H9 (cell line): ENCODE measurements at regions not wholly inside any gene's neighbourhood (a gene's known extent, or its start where the extent isn't known, plus 50 kb on each side); places are given as distances from the start of the nearest gene placed in this dataset.
"Not testable (repeated sequence)": the region's sequence is repeated elsewhere in the genome, so short reads cannot be mapped to it uniquely, and the experiment has no call there.

Experiments used
- DNase-seq: peaks from one replicate; pipeline ENCODE4 v3.0.0-alpha.2; 2017
- H2AFZ ChIP-seq: one replicate; pipeline ENCODE4 v1.6.1; 2013; ENCODE audit warnings: mild to moderate bottlenecking, low read length, control low read depth, moderate library complexity
- H2AK5ac ChIP-seq: 2 replicates; pipeline ENCODE4 v1.6.1; 2013; ENCODE audit warnings: low read length, control low read depth, mixed read lengths; ENCODE audit not compliant: insufficient read length
- H2BK120ac ChIP-seq: one replicate; pipeline ENCODE4 v1.6.1; 2013; ENCODE audit warnings: low read depth, mild to moderate bottlenecking, low read length, control low read depth, inconsistent platforms; ENCODE audit not compliant: poor library complexity, severe bottlenecking
- H2BK12ac ChIP-seq: 2 replicates; pipeline ENCODE4 v1.6.1; 2013; ENCODE audit warnings: low read length, control low read depth, mixed read lengths, low read depth; ENCODE audit not compliant: insufficient read length
- H2BK15ac ChIP-seq: 2 replicates; pipeline ENCODE4 v1.6.1; 2013; ENCODE audit warnings: low read depth, low read length, control low read depth
- H2BK20ac ChIP-seq: one replicate; pipeline ENCODE4 v1.6.1; 2013; ENCODE audit warnings: low read depth, mild to moderate bottlenecking, low read length, control low read depth, inconsistent platforms; ENCODE audit not compliant: poor library complexity, severe bottlenecking
- H2BK5ac ChIP-seq: 2 replicates; pipeline ENCODE4 v1.6.1; 2013; ENCODE audit warnings: low read length, control low read depth, mixed read lengths; ENCODE audit not compliant: insufficient read length
- H3K14ac ChIP-seq: 2 replicates; pipeline ENCODE4 v1.6.1; 2013; ENCODE audit warnings: low read length, control low read depth; ENCODE audit not compliant: insufficient read depth
- H3K18ac ChIP-seq: 2 replicates; pipeline ENCODE4 v1.6.1; 2013; ENCODE audit warnings: low read depth, mild to moderate bottlenecking, mixed read lengths, low read length, control low read depth; ENCODE audit not compliant: insufficient read length
- H3K23ac ChIP-seq: 2 replicates; pipeline ENCODE4 v1.6.1; 2013; ENCODE audit warnings: low read length, control low read depth, mixed read lengths, low read depth; ENCODE audit not compliant: insufficient read length
- H3K23me2 ChIP-seq: 2 replicates; pipeline ENCODE4 v1.6.1; 2013; ENCODE audit warnings: low read depth, mild to moderate bottlenecking, mixed read lengths, low read length, control low read depth; ENCODE audit not compliant: insufficient read length, poor library complexity, severe bottlenecking
- H3K27ac ChIP-seq: 2 replicates; pipeline ENCODE4 v1.5.1; 2013; ENCODE audit warnings: low read length, control low read depth, mixed read lengths, low read depth; ENCODE audit not compliant: insufficient read length
- H3K27me3 ChIP-seq: 2 replicates; pipeline ENCODE4 v1.6.1; 2013; ENCODE audit warnings: low read length, control low read depth, inconsistent platforms; ENCODE audit not compliant: insufficient read depth
- H3K4ac ChIP-seq: 2 replicates; pipeline ENCODE4 v1.6.1; 2013; ENCODE audit warnings: low read depth, mild to moderate bottlenecking, control low read depth, inconsistent platforms, low read length, moderate library complexity
- H3K4me1 ChIP-seq: 2 replicates; pipeline ENCODE4 v1.6.1; 2013; ENCODE audit warnings: low read length, control low read depth, inconsistent platforms; ENCODE audit not compliant: insufficient read depth
- H3K4me2 ChIP-seq: 2 replicates; pipeline ENCODE4 v1.6.1; 2013; ENCODE audit warnings: low read length, control low read depth, mixed read lengths; ENCODE audit not compliant: insufficient read length, insufficient read depth
- H3K56ac ChIP-seq: 2 replicates; pipeline ENCODE4 v1.6.1; 2013; ENCODE audit warnings: low read depth, mild to moderate bottlenecking, mixed read lengths, low read length, control low read depth; ENCODE audit not compliant: insufficient read length
- H3K79me1 ChIP-seq: 2 replicates; pipeline ENCODE4 v1.6.1; 2013; ENCODE audit warnings: low read depth, mild to moderate bottlenecking, moderate library complexity, low read length, control low read depth, inconsistent platforms; ENCODE audit not compliant: insufficient read depth, poor library complexity, severe bottlenecking
- H3K79me2 ChIP-seq: 2 replicates; pipeline ENCODE4 v1.6.1; 2013; ENCODE audit warnings: low read length, control low read depth, inconsistent platforms; ENCODE audit not compliant: insufficient read depth
- H3K9ac ChIP-seq: 2 replicates; pipeline ENCODE4 v1.6.1; 2013; ENCODE audit warnings: low read length, control low read depth, mixed read lengths; ENCODE audit not compliant: insufficient read length; ENCODE audit errors: extremely low read depth
- H3K9me3 ChIP-seq: one replicate; pipeline ENCODE4 v1.6.1; 2013; ENCODE audit warnings: low read depth, low read length, inconsistent platforms; ENCODE audit not compliant: control insufficient read depth
- H3T11ph ChIP-seq: one replicate; pipeline ENCODE4 v1.6.1; 2013; ENCODE audit warnings: mild to moderate bottlenecking, low read length, control low read depth, inconsistent platforms
- H4K20me1 ChIP-seq: one replicate; pipeline ENCODE4 v1.6.1; 2013; ENCODE audit not compliant: control insufficient read depth, insufficient read length, insufficient read depth
- H4K5ac ChIP-seq: 2 replicates; pipeline ENCODE4 v1.6.1; 2013; ENCODE audit warnings: low read depth, mild to moderate bottlenecking, mixed read lengths, low read length, control low read depth; ENCODE audit not compliant: insufficient read length
- H4K8ac ChIP-seq: replicated peaks from 2 replicates; pipeline ENCODE4 v1.6.1; 2013; ENCODE audit warnings: low read length, control low read depth, mixed read lengths, low read depth; ENCODE audit not compliant: insufficient read length
- H4K91ac ChIP-seq: 2 replicates; pipeline ENCODE4 v1.6.1; 2013; ENCODE audit warnings: low read depth, mild to moderate bottlenecking, moderate library complexity, mixed read lengths, low read length, control low read depth; ENCODE audit not compliant: insufficient read length
- H3K27ac Mint-ChIP-seq, 3 experiments: 2 replicates in 2 of 3; 3 replicates in 1 of 3; pipeline ENCODE4 v1.8.0; 2020 to 2021; ENCODE audit warnings: mixed read lengths in 3 of 3, mild to moderate bottlenecking in 1 of 3, moderate library complexity in 1 of 3
- H3K27me3 Mint-ChIP-seq: 2 replicates; pipeline ENCODE4 v1.8.0; 2021; ENCODE audit warnings: low read depth, mild to moderate bottlenecking, moderate library complexity, mixed read lengths
- H3K36me3 Mint-ChIP-seq, 3 experiments: 2 replicates in 2 of 3; 3 replicates in 1 of 3; pipeline ENCODE4 v1.8.0; 2020 to 2021; ENCODE audit warnings: low read depth in 3 of 3, mixed read lengths in 3 of 3; ENCODE audit not compliant: insufficient read depth in 1 of 3
- H3K4me1 Mint-ChIP-seq, 2 experiments: 2 replicates each; pipeline ENCODE4 v1.8.0; 2020; ENCODE audit warnings: mixed read lengths in 2 of 2
- H3K4me3 Mint-ChIP-seq, 2 experiments: 2 replicates in 1 of 2; 3 replicates in 1 of 2; pipeline ENCODE4 v1.8.0; 2020 to 2021; ENCODE audit warnings: mild to moderate bottlenecking in 2 of 2, mixed read lengths in 2 of 2, moderate library complexity in 1 of 2
- H3K9me3 Mint-ChIP-seq, 2 experiments: 2 replicates in 1 of 2; 3 replicates in 1 of 2; pipeline ENCODE4 v1.8.0; 2020; ENCODE audit warnings: mild to moderate bottlenecking in 2 of 2, mixed read lengths in 2 of 2, moderate library complexity in 1 of 2
- CTCF ChIP-seq: fragments of 200-600 bp; sonication (generic); conservative IDR thresholded peaks from 3 replicates; pipeline ENCODE4 v1.8.0; 2021; ENCODE audit warnings: antibody characterized with exemption, mild to moderate bottlenecking
- WGBS: extraction: QIAGEN DNeasy Blood & Tissue Kit; methylation state at CpG from one replicate; pipeline ENCODE4 v1.1.7; 2013; ENCODE audit warnings: missing lambda C conversion rate, low lambda C conversion rate, mixed read lengths; ENCODE audit not compliant: insufficient read length; ENCODE audit errors: extremely low coverage; 5-methylcytosine and 5-hydroxymethylcytosine counted together

GRCh38 chr15:20367093-20367492 lies 174.5 kb downstream of the GOLGA6L6 start:
- Histone ChIP-seq H3K27me3 (no peaks in the 10 kb centered on the region), H4K91ac (no peak overlapping the region), H3K79me2 (no peaks in the 10 kb centered on the region), H4K8ac (no peak overlapping the region), H2BK20ac (no peak overlapping the region), H3T11ph (no peak overlapping the region), H3K4me1 (no peaks in the 10 kb centered on the region), H3K14ac (no peak overlapping the region), H3K9ac (no peak overlapping the region), H3K56ac (no peak overlapping the region), H3K4ac (no peak overlapping the region), H3K23ac (no peak overlapping the region), H3K4me2 (no peak overlapping the region), H2BK15ac (no peak overlapping the region), H3K79me1 (no peaks in the 10 kb centered on the region), H3K23me2 (no peaks in the 10 kb centered on the region), H4K5ac (no peak overlapping the region), H2BK12ac (no peak overlapping the region), H2AK5ac (no peak overlapping the region), H2AFZ (no peak overlapping the region), H2BK120ac (no peak overlapping the region), H3K27ac (no peak overlapping the region), H3K18ac (no peak overlapping the region), H4K20me1 (no peaks in the 10 kb centered on the region), H2BK5ac (no peak overlapping the region), H3K9me3 (peaks cover 79% of the 10 kb centered on the region)
- WGBS: no CpG with 5 or more reads among the region's 2 CpGs
- no peaks in the 10 kb centered on the region for H3K4me1 Mint-ChIP-seq
- no peaks in the 10 kb centered on the region for H3K36me3 Mint-ChIP-seq
- H3K4me3 Mint-ChIP-seq: no peak overlapping the region
- no peak for TF ChIP-seq CTCF
- DNase-seq: no peak
- H3K27ac Mint-ChIP-seq: no peak overlapping the region
- H3K27me3 Mint-ChIP-seq: no peaks in the 10 kb centered on the region
- no peaks in the 10 kb centered on the region for H3K9me3 Mint-ChIP-seq

GRCh38 chr15:20363591-20363990 lies 178.0 kb downstream of the GOLGA6L6 start:
- not testable (repeated sequence) for H2BK5ac ChIP-seq, H2BK120ac ChIP-seq, H4K91ac ChIP-seq, H3K9me3 Mint-ChIP-seq, H3K4me1 ChIP-seq, H3K79me1 ChIP-seq, H3K23me2 ChIP-seq, H3K4me1 Mint-ChIP-seq, H4K20me1 ChIP-seq, H3K56ac ChIP-seq, H3K9ac ChIP-seq, H3K27me3 ChIP-seq, H2BK12ac ChIP-seq, H3K27me3 Mint-ChIP-seq, H4K8ac ChIP-seq, H3K27ac ChIP-seq, H3K4me2 ChIP-seq, H3K4ac ChIP-seq, H3K14ac ChIP-seq, H2BK20ac ChIP-seq, H3K79me2 ChIP-seq, H3K4me3 Mint-ChIP-seq, H3K23ac ChIP-seq, H4K5ac ChIP-seq, DNase-seq, H3K18ac ChIP-seq, H2AFZ ChIP-seq, H2AK5ac ChIP-seq, H3K36me3 Mint-ChIP-seq, H3K27ac Mint-ChIP-seq, H3T11ph ChIP-seq
- Histone ChIP-seq H2BK15ac (peak overlapping the region; percentile 54; the same call in 1 of the 2 replicates), H3K9me3 (peaks cover 75% of the 10 kb centered on the region)
- no CpG with 5 or more reads among the region's 5 CpGs for WGBS
